ENCODE measurements at regions not wholly inside any gene's neighbourhood (a gene's known extent, or its start where the extent isn't known, plus 50 kb on each side); places are given as distances from the start of the nearest gene placed in this dataset.
A peak's percentile ranks its signal among the peaks of the same experiment; 100 is the strongest.

DNA sequence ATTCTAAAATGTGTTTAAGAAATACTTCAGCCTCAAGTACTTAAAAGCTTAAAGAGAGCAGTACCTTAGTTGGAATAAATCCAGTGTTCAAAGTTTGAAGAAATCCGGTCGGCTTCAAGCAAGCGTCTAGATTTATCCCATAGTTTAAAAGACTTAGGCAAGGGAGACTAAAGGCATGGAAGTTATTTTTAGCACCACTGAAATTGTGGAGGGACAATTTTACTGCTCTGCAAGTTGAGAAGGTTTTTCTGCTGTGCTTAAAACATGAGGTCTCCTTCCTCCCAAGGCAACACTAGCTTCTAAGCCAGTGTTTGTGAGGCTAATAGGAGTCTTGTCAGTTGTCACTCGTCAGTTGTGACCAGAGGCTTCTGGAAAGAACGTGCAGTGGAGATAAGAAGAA lies 183.5 kb downstream of the MSL3 start:
- no peak for DNase-seq (ENCODE audit: extremely low spot score)
- POLR2A ChIA-PET = no interaction called here
- CTCF ChIA-PET = interaction anchor here (1.0 to 1.3 kb wide), 2 partner anchors 10 to 17 kb away, joined by 5 read pairs; no protein-coding TSS in a partner anchor
- no peak for TF ChIP-seq CTCF (IDR thresholded peaks at IDR 0.05; ENCODE audit: control extremely low read depth, extremely low read depth, low read depth, missing control alignments)

- ChIA-PET CTCF (no interaction called here), POLR2A (no interaction called here)
- TF ChIP-seq CTCF (IDR thresholded peaks at IDR 0.05; ENCODE audit: control extremely low read depth, extremely low read depth, low read depth, missing control alignments) = peak; percentile 15
- DNase-seq (ENCODE audit: extremely low spot score) = peak; percentile 6
Measured at GRCh38 chrX:11944501-11944900, 186.5 kb downstream of the MSL3 start.

GRCh38 chrX:11949291-11949690 lies 189.0 kb upstream of the FRMPD4 start:
- CTCF ChIA-PET = no interaction called here
- no peak for DNase-seq (ENCODE audit: extremely low spot score)
- no peak for TF ChIP-seq CTCF (IDR thresholded peaks at IDR 0.05; ENCODE audit: control extremely low read depth, extremely low read depth, low read depth, missing control alignments)
- POLR2A ChIA-PET = no interaction called here

- ChIA-PET CTCF (no interaction called here), POLR2A (no interaction called here)
- no peak for DNase-seq (ENCODE audit: extremely low spot score)
- no peak for TF ChIP-seq CTCF (IDR thresholded peaks at IDR 0.05; ENCODE audit: control extremely low read depth, extremely low read depth, low read depth, missing control alignments)
Measured at GRCh38 chrX:11952176-11952720, 186.0 kb upstream of the FRMPD4 start.

DNA sequence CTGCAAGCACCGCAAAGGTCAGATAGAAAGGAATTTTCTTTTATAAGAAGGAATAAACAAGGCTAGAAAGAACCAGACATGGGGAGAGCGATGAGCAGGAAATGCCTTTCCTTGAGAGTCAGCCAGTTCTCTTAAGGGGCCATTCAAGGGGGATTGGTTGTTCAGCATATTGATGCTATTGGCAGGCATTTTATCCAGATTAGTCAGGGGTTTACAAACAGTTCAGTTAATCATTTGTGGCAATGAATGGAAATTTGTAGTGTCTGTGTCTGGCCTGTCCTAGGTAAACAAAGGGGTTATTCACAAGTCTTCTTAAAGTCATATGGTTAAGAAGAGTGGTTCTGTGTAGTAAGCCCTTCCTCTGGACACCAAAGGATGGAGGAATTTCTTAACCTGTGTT lies 184.7 kb upstream of the FRMPD4 start:
- DNase-seq (ENCODE audit: extremely low spot score) = no peak
- TF ChIP-seq CTCF (IDR thresholded peaks at IDR 0.05; ENCODE audit: control extremely low read depth, extremely low read depth, low read depth, missing control alignments) = no peak
- ChIA-PET POLR2A (no interaction called here), CTCF (no interaction called here)

GRCh38 chrX:11954176-11954575 lies 184.1 kb upstream of the FRMPD4 start:
- ChIA-PET POLR2A (no interaction called here), CTCF (no interaction called here)
- DNase-seq (ENCODE audit: extremely low spot score) = no peak
- TF ChIP-seq CTCF (IDR thresholded peaks at IDR 0.05; ENCODE audit: control extremely low read depth, extremely low read depth, low read depth, missing control alignments) = no peak

- DNase-seq (ENCODE audit: extremely low spot score) = no peak
- TF ChIP-seq CTCF (IDR thresholded peaks at IDR 0.05; ENCODE audit: control extremely low read depth, extremely low read depth, low read depth, missing control alignments) = no peak
- ChIA-PET POLR2A (no interaction called here), CTCF (interaction anchor here (0.7 kb wide), 1 partner anchor 11 kb away, joined by 3 read pairs; no protein-coding TSS in a partner anchor)
Measured at GRCh38 chrX:11960031-11960430, 178.2 kb upstream of the FRMPD4 start.

All from GM10248 (cell line).